ENCODE measurements at regions not wholly inside any gene's neighbourhood (a gene's known extent, or its start where the extent isn't known, plus 50 kb on each side); places are given as distances from the start of the nearest gene placed in this dataset.

DNA sequence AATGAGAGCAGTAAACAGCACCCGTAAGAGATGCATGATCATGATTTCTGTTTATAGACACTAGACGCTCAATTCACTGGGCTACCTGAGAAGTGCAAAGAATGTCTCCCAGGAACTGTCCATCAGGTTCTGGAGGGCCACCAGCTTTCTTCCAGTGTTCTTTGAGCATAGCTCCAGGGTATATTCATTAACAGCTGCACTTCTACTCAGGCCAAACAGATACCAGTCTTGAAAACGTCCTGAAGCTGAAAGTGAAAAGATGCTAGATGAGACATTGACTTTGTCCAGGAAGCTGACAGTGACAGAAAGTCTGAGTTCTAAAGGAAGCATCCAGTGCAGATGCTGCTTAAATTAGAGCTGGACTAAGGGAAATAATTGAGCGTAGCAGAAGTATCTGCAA is 488.7 kb upstream of the TYRP1 start:
- Histone ChIP-seq H2AFZ (ENCODE audit: low read depth, low read length) (no peak overlapping the region), H3K4me2 (ENCODE audit: insufficient read depth, low read length) (no peak overlapping the region), H4K20me1 (ENCODE audit: insufficient read depth, low read length) (no peaks in the 10 kb centered on the region), H3K27me3 (ENCODE audit: insufficient read depth, low read length, poor library complexity) (no peaks in the 10 kb centered on the region), H3K4me3 (ENCODE audit: low read depth in 1 of 2, low read length in 2 of 2) (no peak overlapping the region), H3K79me2 (ENCODE audit: insufficient read depth, low read length) (no peaks in the 10 kb centered on the region), H3K27ac (ENCODE audit: low read length) (no peak overlapping the region), H3K9me3 (ENCODE audit: insufficient read depth, low read length, severe bottlenecking) (no peaks in the 10 kb centered on the region), H3K36me3 (ENCODE audit: insufficient read depth, low read length) (no peaks in the 10 kb centered on the region), H3K4me1 (ENCODE audit: insufficient read depth, low read length) (no peaks in the 10 kb centered on the region), H3K9ac (ENCODE audit: low read depth, low read length) (no peak overlapping the region)
- ATAC-seq (ENCODE audit: insufficient read depth, low read depth) (no peak), DNase-seq (no peak)
- TF ChIP-seq, protein P1, sequence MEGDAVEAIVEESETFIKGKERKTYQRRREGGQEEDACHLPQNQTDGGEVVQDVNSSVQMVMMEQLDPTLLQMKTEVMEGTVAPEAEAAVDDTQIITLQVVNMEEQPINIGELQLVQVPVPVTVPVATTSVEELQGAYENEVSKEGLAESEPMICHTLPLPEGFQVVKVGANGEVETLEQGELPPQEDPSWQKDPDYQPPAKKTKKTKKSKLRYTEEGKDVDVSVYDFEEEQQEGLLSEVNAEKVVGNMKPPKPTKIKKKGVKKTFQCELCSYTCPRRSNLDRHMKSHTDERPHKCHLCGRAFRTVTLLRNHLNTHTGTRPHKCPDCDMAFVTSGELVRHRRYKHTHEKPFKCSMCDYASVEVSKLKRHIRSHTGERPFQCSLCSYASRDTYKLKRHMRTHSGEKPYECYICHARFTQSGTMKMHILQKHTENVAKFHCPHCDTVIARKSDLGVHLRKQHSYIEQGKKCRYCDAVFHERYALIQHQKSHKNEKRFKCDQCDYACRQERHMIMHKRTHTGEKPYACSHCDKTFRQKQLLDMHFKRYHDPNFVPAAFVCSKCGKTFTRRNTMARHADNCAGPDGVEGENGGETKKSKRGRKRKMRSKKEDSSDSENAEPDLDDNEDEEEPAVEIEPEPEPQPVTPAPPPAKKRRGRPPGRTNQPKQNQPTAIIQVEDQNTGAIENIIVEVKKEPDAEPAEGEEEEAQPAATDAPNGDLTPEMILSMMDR (IDR thresholded peaks at IDR 0.05; ENCODE audit: borderline replicate concordance, extremely low read depth, low read length, poor library complexity, severe bottlenecking) = no peak
- TF ChIP-seq EZH2 (IDR thresholded peaks at IDR 0.05; ENCODE audit: borderline replicate concordance, low read depth, low read length, severe bottlenecking) = no peak

DNA sequence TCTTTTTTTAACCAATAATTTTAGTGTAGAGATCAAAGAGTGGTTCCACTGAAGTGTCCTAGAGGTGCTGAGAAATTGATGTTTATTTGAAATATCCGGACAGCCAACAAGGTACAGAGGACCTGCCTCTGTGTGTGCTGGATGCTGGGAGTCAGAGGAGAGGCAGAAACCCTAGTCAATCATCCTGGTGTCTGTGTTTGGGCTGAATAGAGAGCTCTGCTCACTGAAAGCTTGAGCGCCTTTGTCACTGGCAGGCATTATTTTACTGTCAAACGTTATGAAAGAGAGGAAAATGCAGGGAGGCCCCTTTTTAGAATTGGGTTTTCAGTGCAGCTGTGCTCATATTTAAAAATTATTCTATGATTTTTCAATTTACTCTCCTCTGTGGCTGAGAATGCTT is 480.3 kb upstream of the TYRP1 start:
- Histone ChIP-seq H4K20me1 (ENCODE audit: insufficient read depth, low read length) (no peaks in the 10 kb centered on the region), H2AFZ (ENCODE audit: low read depth, low read length) (no peak overlapping the region), H3K27ac (ENCODE audit: low read length) (no peak overlapping the region), H3K27me3 (ENCODE audit: insufficient read depth, low read length, poor library complexity) (no peaks in the 10 kb centered on the region), H3K9me3 (ENCODE audit: insufficient read depth, low read length, severe bottlenecking) (no peaks in the 10 kb centered on the region), H3K4me3 (ENCODE audit: low read depth in 1 of 2, low read length in 2 of 2) (no peak overlapping the region), H3K4me1 (ENCODE audit: insufficient read depth, low read length) (no peaks in the 10 kb centered on the region), H3K36me3 (ENCODE audit: insufficient read depth, low read length) (no peaks in the 10 kb centered on the region), H3K4me2 (ENCODE audit: insufficient read depth, low read length) (no peak overlapping the region), H3K9ac (ENCODE audit: low read depth, low read length) (no peak overlapping the region), H3K79me2 (ENCODE audit: insufficient read depth, low read length) (no peaks in the 10 kb centered on the region)
- TF ChIP-seq, protein P1 (IDR thresholded peaks at IDR 0.05; ENCODE audit: borderline replicate concordance, extremely low read depth, low read length, poor library complexity, severe bottlenecking) = no peak
- TF ChIP-seq EZH2 (IDR thresholded peaks at IDR 0.05; ENCODE audit: borderline replicate concordance, low read depth, low read length, severe bottlenecking) = no peak
- DNase-seq = no peak
- no peak for ATAC-seq (ENCODE audit: insufficient read depth, low read depth)

DNA sequence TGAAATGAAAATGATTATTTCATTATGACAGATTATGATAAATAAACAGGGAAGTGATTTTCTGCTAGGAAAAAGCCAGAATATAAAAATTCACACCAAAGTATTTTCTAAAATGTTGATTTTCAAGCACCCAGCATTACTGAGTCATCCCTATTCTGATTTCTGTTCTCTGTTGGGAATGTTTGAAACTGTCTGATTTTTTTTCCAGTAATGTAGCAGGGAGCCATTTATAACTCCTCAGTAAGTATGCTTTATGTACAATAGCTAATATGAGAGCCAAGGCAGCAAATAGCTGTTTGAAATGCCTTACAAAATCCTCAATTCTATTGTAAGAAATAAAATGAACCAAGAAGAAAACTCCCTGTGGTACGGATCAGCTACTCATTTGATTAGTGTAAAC is 471.7 kb upstream of the TYRP1 start:
- TF ChIP-seq, protein P1 (IDR thresholded peaks at IDR 0.05; ENCODE audit: borderline replicate concordance, extremely low read depth, low read length, poor library complexity, severe bottlenecking) = no peak
- no peak for TF ChIP-seq EZH2 (IDR thresholded peaks at IDR 0.05; ENCODE audit: borderline replicate concordance, low read depth, low read length, severe bottlenecking)
- no peak overlapping the region for H3K9ac ChIP-seq (ENCODE audit: low read depth, low read length)
- H4K20me1 ChIP-seq (ENCODE audit: insufficient read depth, low read length) = no peaks in the 10 kb centered on the region
- no peaks in the 10 kb centered on the region for H3K4me1 ChIP-seq (ENCODE audit: insufficient read depth, low read length)
- no peak overlapping the region for H3K27ac ChIP-seq (ENCODE audit: low read length)
- no peak overlapping the region for H3K4me3 ChIP-seq (ENCODE audit: low read depth in 1 of 2, low read length in 2 of 2)
- H3K36me3 ChIP-seq (ENCODE audit: insufficient read depth, low read length) = no peaks in the 10 kb centered on the region
- ATAC-seq (ENCODE audit: insufficient read depth, low read depth) = no peak
- no peaks in the 10 kb centered on the region for H3K9me3 ChIP-seq (ENCODE audit: insufficient read depth, low read length, severe bottlenecking)
- no peaks in the 10 kb centered on the region for H3K27me3 ChIP-seq (ENCODE audit: insufficient read depth, low read length, poor library complexity)
- no peak overlapping the region for H3K4me2 ChIP-seq (ENCODE audit: insufficient read depth, low read length)
- no peaks in the 10 kb centered on the region for H3K79me2 ChIP-seq (ENCODE audit: insufficient read depth, low read length)
- no peak overlapping the region for H2AFZ ChIP-seq (ENCODE audit: low read depth, low read length)
- DNase-seq = no peak

DNA sequence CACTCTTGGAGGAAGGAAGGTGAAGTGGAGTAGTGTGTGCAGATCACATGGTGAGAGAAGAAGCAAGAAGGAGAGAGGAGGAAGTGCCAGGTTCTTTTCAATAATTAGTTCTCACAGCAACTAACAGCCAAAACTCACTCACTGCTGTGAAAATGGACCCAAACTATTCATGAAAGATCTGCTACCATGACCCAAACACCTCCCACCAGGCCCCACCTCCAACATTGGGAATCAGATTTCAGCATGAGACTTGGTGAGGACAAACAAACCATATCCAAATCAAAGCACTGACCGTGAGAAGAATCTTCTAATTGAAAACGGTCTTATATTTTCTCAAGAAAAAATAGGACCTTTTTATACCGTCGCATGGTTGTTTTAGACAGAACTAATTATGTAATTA is 468.7 kb upstream of the TYRP1 start:
- Histone ChIP-seq H3K27ac (ENCODE audit: low read length) (no peak overlapping the region), H3K4me1 (ENCODE audit: insufficient read depth, low read length) (no peaks in the 10 kb centered on the region), H3K4me2 (ENCODE audit: insufficient read depth, low read length) (no peak overlapping the region), H3K9ac (ENCODE audit: low read depth, low read length) (no peak overlapping the region), H3K27me3 (ENCODE audit: insufficient read depth, low read length, poor library complexity) (no peaks in the 10 kb centered on the region), H3K4me3 (ENCODE audit: low read depth in 1 of 2, low read length in 2 of 2) (no peak overlapping the region), H3K79me2 (ENCODE audit: insufficient read depth, low read length) (no peaks in the 10 kb centered on the region), H2AFZ (ENCODE audit: low read depth, low read length) (no peak overlapping the region), H3K36me3 (ENCODE audit: insufficient read depth, low read length) (no peaks in the 10 kb centered on the region), H4K20me1 (ENCODE audit: insufficient read depth, low read length) (no peaks in the 10 kb centered on the region), H3K9me3 (ENCODE audit: insufficient read depth, low read length, severe bottlenecking) (no peaks in the 10 kb centered on the region)
- DNase-seq = no peak
- TF ChIP-seq, protein P1 (IDR thresholded peaks at IDR 0.05; ENCODE audit: borderline replicate concordance, extremely low read depth, low read length, poor library complexity, severe bottlenecking) = no peak
- no peak for TF ChIP-seq EZH2 (IDR thresholded peaks at IDR 0.05; ENCODE audit: borderline replicate concordance, low read depth, low read length, severe bottlenecking)
- no peak for ATAC-seq (ENCODE audit: insufficient read depth, low read depth)
